ENCODE measurements at regions not wholly inside any gene's neighbourhood (a gene's known extent, or its start where the extent isn't known, plus 50 kb on each side); places are given as distances from the start of the nearest gene placed in this dataset.

GRCh38 chr2:83579507-83579906 lies 879.6 kb downstream of the SUCLG1 start:
- no peaks in the 10 kb centered on the region for H3K4me1 ChIP-seq (ENCODE audit: control insufficient read depth, insufficient read depth, low read length)
- no peaks in the 10 kb centered on the region for H3K9me3 ChIP-seq (ENCODE audit: control insufficient read depth, insufficient read depth, low read depth, low read length)
- H3K27me3 ChIP-seq (ENCODE audit: control insufficient read depth, insufficient read depth, low read length): no peaks in the 10 kb centered on the region
- ChIA-PET CTCF (no interaction called here), POLR2A (no interaction called here)
- H3K36me3 ChIP-seq (ENCODE audit: control insufficient read depth, insufficient read depth, low read length): no peaks in the 10 kb centered on the region
- DNase-seq (ENCODE audit: low read depth, low spot score): no peak
- H3K4me3 ChIP-seq (ENCODE audit: low read depth in 2 of 2, low read length in 2 of 2): no peak overlapping the region
- no peak overlapping the region for H3K27ac ChIP-seq (ENCODE audit: low read length)
- intact Hi-C loops (cut with micrococcal nuclease; ENCODE audit: unreplicated experiment) (no loop called here), in situ Hi-C loops (cut with HindIII; ENCODE audit: low pct_unique_long_range_greater_than_20kb, low sequenced_read_pairs) (no loop called here)
- TF ChIP-seq, protein P1, sequence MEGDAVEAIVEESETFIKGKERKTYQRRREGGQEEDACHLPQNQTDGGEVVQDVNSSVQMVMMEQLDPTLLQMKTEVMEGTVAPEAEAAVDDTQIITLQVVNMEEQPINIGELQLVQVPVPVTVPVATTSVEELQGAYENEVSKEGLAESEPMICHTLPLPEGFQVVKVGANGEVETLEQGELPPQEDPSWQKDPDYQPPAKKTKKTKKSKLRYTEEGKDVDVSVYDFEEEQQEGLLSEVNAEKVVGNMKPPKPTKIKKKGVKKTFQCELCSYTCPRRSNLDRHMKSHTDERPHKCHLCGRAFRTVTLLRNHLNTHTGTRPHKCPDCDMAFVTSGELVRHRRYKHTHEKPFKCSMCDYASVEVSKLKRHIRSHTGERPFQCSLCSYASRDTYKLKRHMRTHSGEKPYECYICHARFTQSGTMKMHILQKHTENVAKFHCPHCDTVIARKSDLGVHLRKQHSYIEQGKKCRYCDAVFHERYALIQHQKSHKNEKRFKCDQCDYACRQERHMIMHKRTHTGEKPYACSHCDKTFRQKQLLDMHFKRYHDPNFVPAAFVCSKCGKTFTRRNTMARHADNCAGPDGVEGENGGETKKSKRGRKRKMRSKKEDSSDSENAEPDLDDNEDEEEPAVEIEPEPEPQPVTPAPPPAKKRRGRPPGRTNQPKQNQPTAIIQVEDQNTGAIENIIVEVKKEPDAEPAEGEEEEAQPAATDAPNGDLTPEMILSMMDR (IDR thresholded peaks at IDR 0.05): no peak
- BruUV-seq (replicated peaks): no TSS peak
- ATAC-seq: no peak

DNA sequence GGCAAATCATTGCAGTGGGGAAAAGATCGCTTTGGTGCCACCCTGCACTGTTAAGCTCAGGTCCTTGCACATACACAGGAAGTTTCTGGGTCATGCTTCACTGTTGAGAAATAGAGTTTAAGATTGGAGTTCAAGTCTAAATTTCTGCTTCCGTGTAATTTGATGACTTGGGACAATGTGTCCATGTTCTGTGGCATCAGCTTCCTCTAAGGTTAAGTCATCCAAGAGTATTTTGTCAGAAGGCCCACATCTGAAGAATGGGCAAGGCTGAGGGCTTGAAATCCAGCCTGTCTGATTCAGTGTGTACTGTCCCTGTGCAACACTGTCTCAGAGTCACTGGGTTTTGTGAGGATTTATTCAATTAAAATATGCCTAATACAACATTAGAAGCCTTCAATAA lies 880.7 kb downstream of the SUCLG1 start:
- no peaks in the 10 kb centered on the region for H3K27me3 ChIP-seq (ENCODE audit: control insufficient read depth, insufficient read depth, low read length)
- POLR2A ChIA-PET: no interaction called here

DNA sequence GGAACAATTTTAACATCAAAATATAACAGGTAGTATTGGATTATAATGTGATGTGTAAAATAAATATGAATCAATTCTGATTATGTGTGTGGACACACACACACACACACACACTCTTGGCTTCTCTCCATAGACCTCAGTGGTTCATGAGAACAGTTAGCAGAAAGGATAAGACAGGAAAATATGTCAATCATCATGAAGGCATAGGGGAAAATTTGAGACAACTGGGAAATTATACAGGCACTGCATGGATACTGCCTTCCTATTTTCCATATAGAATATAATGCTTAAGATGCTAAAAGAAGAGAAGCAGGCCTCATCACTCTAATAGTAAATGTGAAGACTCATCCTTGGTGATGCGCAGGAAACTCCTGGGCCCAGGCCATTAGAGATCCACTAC lies 884.5 kb downstream of the SUCLG1 start:
- H3K36me3 ChIP-seq (ENCODE audit: control insufficient read depth, insufficient read depth, low read length): no peaks in the 10 kb centered on the region
- in situ Hi-C loops (cut with HindIII; ENCODE audit: low pct_unique_long_range_greater_than_20kb, low sequenced_read_pairs): no loop called here
- POLR2A ChIA-PET: no interaction called here
- H3K4me1 ChIP-seq (ENCODE audit: control insufficient read depth, insufficient read depth, low read length): no peaks in the 10 kb centered on the region
- no peak for ATAC-seq
- no peak overlapping the region for H3K4me3 ChIP-seq (ENCODE audit: low read depth in 2 of 2, low read length in 2 of 2)
- intact Hi-C loops (cut with micrococcal nuclease; ENCODE audit: unreplicated experiment): no loop called here
- CTCF ChIA-PET: interaction anchor here (0.7 kb wide), 1 partner anchor 387 kb away, joined by 3 read pairs; no protein-coding TSS in a partner anchor
- no TSS peak for BruUV-seq (replicated peaks)
- no peak for TF ChIP-seq POLR2AphosphoS5 (IDR thresholded peaks at IDR 0.05; ENCODE audit: low read depth, low read length)
- no peak for TF ChIP-seq TCF7L2 (IDR thresholded peaks at IDR 0.05; ENCODE audit: low read depth, low read length)
- no peak for TF ChIP-seq SIN3A (IDR thresholded peaks at IDR 0.05; ENCODE audit: borderline replicate concordance, insufficient read depth, low read depth, low read length)
- TF ChIP-seq REST (IDR thresholded peaks at IDR 0.05; ENCODE audit: insufficient read depth in 1 of 2, low read depth in 2 of 2, low read length in 1 of 2): no peak
- TF ChIP-seq, protein P1 (IDR thresholded peaks at IDR 0.05): no peak
- no peaks in the 10 kb centered on the region for H3K9me3 ChIP-seq (ENCODE audit: control insufficient read depth, insufficient read depth, low read depth, low read length)
- DNase-seq (ENCODE audit: low read depth, low spot score): no peak
- no peaks in the 10 kb centered on the region for H3K27me3 ChIP-seq (ENCODE audit: control insufficient read depth, insufficient read depth, low read length)
- no peak overlapping the region for H3K27ac ChIP-seq (ENCODE audit: low read length)

More for the DNA sequence above, 880.7 kb downstream of the SUCLG1 start:
- intact Hi-C loops (cut with micrococcal nuclease; ENCODE audit: unreplicated experiment) (no loop called here), in situ Hi-C loops (cut with HindIII; ENCODE audit: low pct_unique_long_range_greater_than_20kb, low sequenced_read_pairs) (no loop called here)
- BruUV-seq (replicated peaks): no TSS peak
- DNase-seq (ENCODE audit: low read depth, low spot score) (no peak), ATAC-seq (no peak)
- Histone ChIP-seq H3K9me3 (ENCODE audit: control insufficient read depth, insufficient read depth, low read depth, low read length) (no peaks in the 10 kb centered on the region), H3K4me3 (ENCODE audit: low read depth in 2 of 2, low read length in 2 of 2) (no peak overlapping the region), H3K27ac (ENCODE audit: low read length) (no peak overlapping the region), H3K4me1 (ENCODE audit: control insufficient read depth, insufficient read depth, low read length) (no peaks in the 10 kb centered on the region), H3K36me3 (ENCODE audit: control insufficient read depth, insufficient read depth, low read length) (no peaks in the 10 kb centered on the region)
- TF ChIP-seq POLR2AphosphoS5 (IDR thresholded peaks at IDR 0.05; ENCODE audit: low read depth, low read length): no peak
- no peak for TF ChIP-seq SIN3A (IDR thresholded peaks at IDR 0.05; ENCODE audit: borderline replicate concordance, insufficient read depth, low read depth, low read length)
- no peak for TF ChIP-seq TCF7L2 (IDR thresholded peaks at IDR 0.05; ENCODE audit: low read depth, low read length)
- no peak for TF ChIP-seq REST (IDR thresholded peaks at IDR 0.05; ENCODE audit: insufficient read depth in 1 of 2, low read depth in 2 of 2, low read length in 1 of 2)
- CTCF ChIA-PET: no interaction called here

All from Panc1 (cell line).